ENCODE measurements at regions not wholly inside any gene's neighbourhood (a gene's known extent, or its start where the extent isn't known, plus 50 kb on each side); places are given as distances from the start of the nearest gene placed in this dataset.

DNA sequence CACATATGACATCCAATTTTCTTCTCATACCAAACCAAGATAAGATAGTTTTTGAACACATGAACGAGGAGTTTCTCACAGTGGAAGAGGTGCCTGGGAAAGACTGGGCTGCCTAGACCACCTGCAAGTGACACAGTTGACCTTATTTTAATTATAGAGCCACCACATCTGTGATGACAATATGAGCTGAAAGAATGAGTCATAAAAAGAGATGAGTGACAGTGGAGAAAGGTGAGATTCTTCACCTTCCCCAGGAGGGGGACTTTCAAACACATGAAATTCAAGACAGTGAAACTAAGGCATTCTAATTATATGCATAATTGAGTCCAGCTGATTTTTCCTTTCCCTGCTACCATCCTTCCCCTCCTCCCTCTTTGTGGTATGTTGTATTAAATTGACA is 475.5 kb downstream of the NXPH1 start:
- Histone ChIP-seq H2AFZ (ENCODE audit: low read length) (no peak overlapping the region), H3K27ac (ENCODE audit: low read length) (no peak overlapping the region), H3F3A (ENCODE audit: insufficient read depth, low read length) (no peaks in the 10 kb centered on the region), H3K27me3 (replicated peaks; ENCODE audit: insufficient read depth, low read length) (no peaks in the 10 kb centered on the region), H3K36me3 (replicated peaks; ENCODE audit: insufficient read depth, low read length) (no peaks in the 10 kb centered on the region), H4K20me1 (ENCODE audit: insufficient read depth, low read length) (no peaks in the 10 kb centered on the region), H3K4me2 (ENCODE audit: low read depth, low read length) (no peak overlapping the region), H3K79me2 (ENCODE audit: low read length) (no peaks in the 10 kb centered on the region), H3K4me3 (ENCODE audit: low read length) (no peak overlapping the region), H3K9ac (ENCODE audit: low read length) (no peak overlapping the region), H3K9me2 (replicated peaks; ENCODE audit: insufficient read depth, low read length) (no peaks in the 10 kb centered on the region), H3K4me1 (ENCODE audit: low read length) (no peaks in the 10 kb centered on the region), H3K9me3 (replicated peaks; ENCODE audit: insufficient read depth, low read length) (no peaks in the 10 kb centered on the region)
- TF ChIP-seq EZH2 (optimal IDR thresholded peaks at IDR 0.05; ENCODE audit: low read depth, low read length) (no peak), CTCF (IDR thresholded peaks at IDR 0.05; ENCODE audit: low read length) (peak; percentile 18; the same call in 1 of the 2 replicates)
- peak; percentile 55 for DNase-seq

- Histone ChIP-seq H3K9me2 (replicated peaks; ENCODE audit: insufficient read depth, low read length) (no peaks in the 10 kb centered on the region), H3K36me3 (replicated peaks; ENCODE audit: insufficient read depth, low read length) (no peaks in the 10 kb centered on the region), H3K4me2 (ENCODE audit: low read depth, low read length) (no peak overlapping the region), H3F3A (ENCODE audit: insufficient read depth, low read length) (no peaks in the 10 kb centered on the region), H3K27ac (ENCODE audit: low read length) (no peak overlapping the region), H4K20me1 (ENCODE audit: insufficient read depth, low read length) (no peaks in the 10 kb centered on the region), H3K27me3 (replicated peaks; ENCODE audit: insufficient read depth, low read length) (no peaks in the 10 kb centered on the region), H3K79me2 (ENCODE audit: low read length) (no peaks in the 10 kb centered on the region), H3K9me3 (replicated peaks; ENCODE audit: insufficient read depth, low read length) (no peaks in the 10 kb centered on the region), H2AFZ (ENCODE audit: low read length) (no peak overlapping the region), H3K4me1 (ENCODE audit: low read length) (peaks cover 3% of the 10 kb centered on the region; the same call in 1 of the 2 replicates), H3K9ac (ENCODE audit: low read length) (no peak overlapping the region), H3K4me3 (ENCODE audit: low read length) (no peak overlapping the region)
- TF ChIP-seq EZH2 (optimal IDR thresholded peaks at IDR 0.05; ENCODE audit: low read depth, low read length) (no peak), CTCF (IDR thresholded peaks at IDR 0.05; ENCODE audit: low read length) (no peak), EZH2phosphoT487 (IDR thresholded peaks at IDR 0.05; ENCODE audit: low read length) (no peak)
- DNase-seq, result no peak
Observed at GRCh38 chr7:8913682-8914081, 480.3 kb downstream of the NXPH1 start.

- no peaks in the 10 kb centered on the region for H3K9me2 ChIP-seq (replicated peaks; ENCODE audit: insufficient read depth, low read length)
- H3K4me2 ChIP-seq (ENCODE audit: low read depth, low read length), result no peak overlapping the region
- no peaks in the 10 kb centered on the region for H4K20me1 ChIP-seq (ENCODE audit: insufficient read depth, low read length)
- no peak overlapping the region for H3K27ac ChIP-seq (ENCODE audit: low read length)
- H2AFZ ChIP-seq (ENCODE audit: low read length), result no peak overlapping the region
- no peak overlapping the region for H3K4me3 ChIP-seq (ENCODE audit: low read length)
- DNase-seq, result no peak
- no peaks in the 10 kb centered on the region for H3K79me2 ChIP-seq (ENCODE audit: low read length)
- H3K9me3 ChIP-seq (replicated peaks; ENCODE audit: insufficient read depth, low read length), result no peaks in the 10 kb centered on the region
- TF ChIP-seq EZH2phosphoT487 (IDR thresholded peaks at IDR 0.05; ENCODE audit: low read length), result no peak
- no peak for TF ChIP-seq CTCF (IDR thresholded peaks at IDR 0.05; ENCODE audit: low read length)
- no peak for TF ChIP-seq EZH2 (optimal IDR thresholded peaks at IDR 0.05; ENCODE audit: low read depth, low read length)
- no peak overlapping the region for H3K9ac ChIP-seq (ENCODE audit: low read length)
- no peaks in the 10 kb centered on the region for H3K36me3 ChIP-seq (replicated peaks; ENCODE audit: insufficient read depth, low read length)
- no peaks in the 10 kb centered on the region for H3K27me3 ChIP-seq (replicated peaks; ENCODE audit: insufficient read depth, low read length)
- H3K4me1 ChIP-seq (ENCODE audit: low read length), result no peaks in the 10 kb centered on the region
- no peaks in the 10 kb centered on the region for H3F3A ChIP-seq (ENCODE audit: insufficient read depth, low read length)
Observed at GRCh38 chr7:8921807-8922206, 488.4 kb downstream of the NXPH1 start.

Measured in MM.1S (cell line).